ENCODE measurements at regions not wholly inside any gene's neighbourhood (a gene's known extent, or its start where the extent isn't known, plus 50 kb on each side); places are given as distances from the start of the nearest gene placed in this dataset.
"Not testable (repeated sequence)": the region's sequence is repeated elsewhere in the genome, so short reads cannot be mapped to it uniquely, and the experiment has no call there.

DNA sequence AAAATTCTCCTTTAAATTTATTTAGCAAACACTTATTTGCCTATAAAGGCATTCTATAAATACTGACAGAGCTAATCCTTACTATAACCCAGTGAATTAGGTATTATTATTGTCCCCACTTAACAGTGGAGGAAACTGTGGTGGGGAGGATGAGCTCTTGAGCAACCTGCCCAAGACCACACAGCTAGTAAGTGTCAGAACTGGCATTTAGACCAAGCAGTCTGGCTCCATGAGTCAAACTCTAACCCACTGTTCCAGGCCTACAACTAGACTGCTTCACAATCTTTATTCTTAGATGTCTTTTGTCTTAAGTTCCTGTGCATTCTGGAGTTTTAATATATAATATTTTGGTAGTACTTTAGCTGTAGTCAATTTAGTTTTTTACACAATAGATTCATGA is 530.8 kb downstream of the BCKDHB start:
- no peak for DNase-seq (ENCODE audit: low spot score)

DNA sequence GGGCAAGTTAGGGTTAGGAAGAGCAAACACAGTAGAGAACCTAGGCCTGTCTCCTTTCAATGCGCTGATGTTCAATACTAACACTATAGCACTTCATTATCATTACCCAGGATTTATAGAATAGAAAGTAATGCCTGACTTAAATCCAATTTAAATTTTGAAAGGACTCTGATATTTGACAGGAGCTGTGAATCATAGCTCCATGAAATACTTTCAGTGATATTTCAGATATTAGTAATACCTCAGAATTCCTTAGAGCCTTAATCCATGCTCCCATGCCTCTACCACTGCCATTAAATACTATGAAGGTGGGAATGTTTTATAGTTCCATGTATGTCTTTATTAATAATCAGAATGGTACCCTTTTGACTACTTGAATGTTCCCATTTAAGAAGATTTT is 530.2 kb downstream of the BCKDHB start:
- DNase-seq (ENCODE audit: low spot score), result no peak

DNA sequence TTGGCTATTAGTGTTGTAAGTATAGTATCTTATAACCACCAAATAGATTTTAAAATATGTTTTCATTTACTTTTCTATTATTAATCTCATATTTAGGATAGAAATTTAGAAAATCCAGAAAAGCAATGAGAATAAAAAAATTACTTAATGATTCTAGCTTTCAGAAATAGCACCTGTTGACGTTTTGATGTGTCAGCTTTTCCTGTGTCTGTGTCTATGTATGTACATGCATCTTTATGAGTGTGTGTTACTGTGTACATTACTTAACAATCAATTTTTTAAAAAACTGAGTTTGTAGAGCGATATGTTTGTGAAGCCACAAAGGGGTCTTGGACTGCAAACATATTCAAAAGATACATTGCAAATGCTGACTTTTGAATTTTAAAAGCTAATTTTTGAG is 526.9 kb downstream of the BCKDHB start:
- DNase-seq (ENCODE audit: low spot score), result no peak

DNA sequence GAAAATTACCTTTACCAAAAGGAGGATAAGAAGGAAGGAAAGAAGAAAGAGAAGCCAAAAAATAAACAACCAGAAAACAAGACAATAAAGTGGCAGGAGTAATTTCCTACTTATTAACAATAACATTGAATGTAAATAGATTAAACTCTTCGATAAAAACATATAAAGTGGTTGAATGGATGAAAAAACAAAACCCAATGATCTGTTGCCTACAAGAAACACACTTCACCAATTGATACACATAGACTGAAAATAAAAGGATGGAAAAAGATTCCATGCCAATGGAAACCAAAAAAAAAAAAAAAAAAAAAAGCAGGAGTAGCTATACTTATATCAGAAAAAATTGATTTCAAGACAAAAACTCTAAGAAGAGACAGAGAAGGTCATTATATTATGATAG is 518.9 kb downstream of the BCKDHB start:
- no peak for DNase-seq (ENCODE audit: low spot score)

DNA sequence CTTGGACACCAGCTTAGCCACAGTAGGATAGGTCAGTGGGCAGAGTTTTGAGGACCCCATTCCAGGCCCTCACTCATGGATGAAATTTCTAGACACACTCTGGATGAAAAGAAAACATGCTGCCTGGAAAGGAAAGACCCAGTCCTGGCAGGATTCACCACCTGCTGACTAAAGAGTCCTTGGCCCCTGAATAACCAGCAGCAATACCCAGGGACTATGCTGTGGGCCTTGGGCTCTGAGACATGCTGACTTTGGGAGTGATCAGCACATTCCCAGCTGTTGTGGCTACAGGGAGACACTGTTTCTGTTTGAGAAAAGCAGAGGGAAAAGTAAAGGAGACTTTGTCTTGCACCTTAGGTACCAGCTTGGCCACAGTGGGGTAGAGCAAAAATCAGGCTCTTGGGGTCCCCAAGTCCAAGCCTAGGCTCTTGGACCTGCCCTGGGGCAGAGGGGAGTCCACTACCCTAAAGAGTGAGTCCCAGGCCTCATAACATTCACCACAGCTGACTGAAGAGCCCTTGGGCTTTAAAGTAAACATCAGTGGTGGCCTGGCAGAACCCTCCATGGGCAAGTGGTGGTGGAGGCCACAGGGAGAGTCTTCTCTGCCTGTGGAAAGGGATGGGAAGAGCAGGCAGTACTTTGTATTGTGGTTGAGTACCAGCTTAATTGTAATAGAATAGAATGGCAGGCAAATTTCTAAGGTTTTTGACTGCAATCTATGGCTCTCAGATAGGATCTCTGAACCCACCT is 516.8 kb downstream of the BCKDHB start:
- DNase-seq (ENCODE audit: low spot score), result no peak

DNA sequence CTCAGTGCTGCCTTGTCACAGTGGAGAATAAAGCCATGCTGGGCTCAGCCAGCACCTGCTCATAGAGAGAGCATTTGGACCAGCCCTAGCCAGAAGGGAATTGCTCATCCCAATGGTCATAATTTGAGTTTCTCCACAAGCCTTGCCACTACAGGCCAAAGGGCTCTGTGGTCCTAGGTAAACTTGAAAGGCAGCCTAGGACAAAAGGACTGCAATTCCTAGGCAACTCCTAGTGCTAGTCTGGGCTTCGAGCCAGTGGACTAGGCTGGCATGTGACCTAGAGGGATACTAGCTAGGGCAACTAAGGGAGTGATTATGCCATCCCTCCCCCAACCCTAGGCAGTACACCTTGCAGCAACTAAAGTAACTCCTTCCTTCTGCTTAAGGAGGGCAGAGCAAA is 516.2 kb downstream of the BCKDHB start:
- peak; percentile 85 for DNase-seq (ENCODE audit: low spot score)

DNA sequence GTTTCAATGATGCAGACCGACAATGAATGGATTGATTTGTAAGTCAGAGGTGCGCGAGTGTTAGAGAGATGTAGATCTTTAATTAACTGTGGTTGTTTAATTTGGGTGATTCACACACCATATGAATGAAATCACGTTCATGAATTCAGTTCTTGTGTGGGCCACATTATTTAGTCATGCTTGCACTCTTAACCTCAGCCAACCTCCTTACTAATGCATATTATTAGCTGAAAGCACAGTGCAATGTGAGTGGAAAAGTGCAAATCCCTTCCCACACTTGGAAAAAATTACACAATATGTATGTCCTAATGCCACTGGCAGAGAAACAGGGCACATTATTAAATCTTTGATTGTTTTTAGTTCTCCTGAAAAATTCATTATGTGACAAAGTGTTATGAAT is 512.5 kb downstream of the BCKDHB start:
- no peak for DNase-seq (ENCODE audit: low spot score)

DNA sequence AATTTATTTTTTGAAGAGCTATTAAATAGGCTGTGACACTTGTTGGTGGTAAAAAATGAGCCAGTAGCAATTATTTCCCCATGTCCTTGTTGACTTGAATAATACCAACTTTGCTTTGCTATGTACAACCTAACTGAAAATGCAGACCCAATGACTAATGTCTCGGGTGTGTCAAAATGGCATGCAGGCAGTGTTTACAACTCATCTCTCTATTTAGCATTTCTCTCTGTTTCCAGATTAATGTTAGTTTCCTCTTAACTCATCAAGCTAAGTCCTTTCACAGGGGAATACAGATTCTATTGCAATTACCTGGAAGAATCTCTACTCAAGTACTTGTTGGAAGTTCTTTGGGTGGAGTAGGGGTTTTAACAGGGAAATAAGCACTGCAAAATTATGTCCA is 504.4 kb downstream of the BCKDHB start:
- no peak for DNase-seq (ENCODE audit: low spot score)

DNA sequence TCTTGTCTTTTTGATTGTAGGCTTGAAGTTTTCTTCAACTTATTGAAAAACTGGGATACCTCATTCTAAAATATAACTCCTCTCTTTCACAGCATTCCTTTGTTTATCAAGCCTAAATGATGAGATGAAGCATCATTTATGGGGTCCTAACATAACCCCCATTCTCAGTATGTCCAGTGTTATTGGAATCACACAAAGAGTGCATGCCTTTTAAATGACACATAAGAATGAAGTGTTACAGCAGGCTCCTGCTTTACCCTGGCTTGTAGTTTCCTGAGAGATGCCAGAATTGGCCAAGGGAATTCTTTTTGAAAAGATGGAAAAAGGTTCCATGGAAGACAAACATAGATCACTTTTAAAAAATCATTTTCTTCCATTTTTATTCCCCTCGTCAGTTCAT is 502.4 kb downstream of the BCKDHB start:
- no peak for DNase-seq (ENCODE audit: low spot score)

DNA sequence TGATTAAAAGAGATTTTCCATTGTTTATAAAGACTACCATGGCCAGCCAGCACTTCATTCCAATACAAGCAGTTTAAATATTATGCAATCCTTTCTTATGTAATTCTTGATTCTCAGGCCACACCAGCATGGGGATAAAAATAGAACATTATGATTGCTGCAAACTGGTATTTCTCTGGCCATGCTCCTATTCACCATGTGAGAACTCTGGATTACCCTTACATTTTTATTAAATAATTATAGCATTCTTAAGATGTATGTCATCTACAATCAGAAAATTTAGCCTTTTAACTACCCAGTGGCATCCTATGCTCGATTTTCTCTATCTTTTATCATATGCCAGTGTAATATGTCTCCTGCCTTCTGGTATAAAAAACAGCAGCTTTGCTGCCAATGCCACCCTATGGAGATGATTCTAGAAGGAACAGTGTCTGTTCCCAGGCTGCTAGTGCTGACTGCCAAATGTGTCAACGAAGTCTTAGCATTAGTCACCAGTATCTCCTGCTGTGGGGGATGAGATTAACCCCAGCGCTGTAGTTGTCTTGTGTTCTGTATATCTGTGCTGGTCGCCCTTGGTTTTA is 501.4 kb downstream of the BCKDHB start:
- DNase-seq (ENCODE audit: low spot score), result peak; percentile 18

DNA sequence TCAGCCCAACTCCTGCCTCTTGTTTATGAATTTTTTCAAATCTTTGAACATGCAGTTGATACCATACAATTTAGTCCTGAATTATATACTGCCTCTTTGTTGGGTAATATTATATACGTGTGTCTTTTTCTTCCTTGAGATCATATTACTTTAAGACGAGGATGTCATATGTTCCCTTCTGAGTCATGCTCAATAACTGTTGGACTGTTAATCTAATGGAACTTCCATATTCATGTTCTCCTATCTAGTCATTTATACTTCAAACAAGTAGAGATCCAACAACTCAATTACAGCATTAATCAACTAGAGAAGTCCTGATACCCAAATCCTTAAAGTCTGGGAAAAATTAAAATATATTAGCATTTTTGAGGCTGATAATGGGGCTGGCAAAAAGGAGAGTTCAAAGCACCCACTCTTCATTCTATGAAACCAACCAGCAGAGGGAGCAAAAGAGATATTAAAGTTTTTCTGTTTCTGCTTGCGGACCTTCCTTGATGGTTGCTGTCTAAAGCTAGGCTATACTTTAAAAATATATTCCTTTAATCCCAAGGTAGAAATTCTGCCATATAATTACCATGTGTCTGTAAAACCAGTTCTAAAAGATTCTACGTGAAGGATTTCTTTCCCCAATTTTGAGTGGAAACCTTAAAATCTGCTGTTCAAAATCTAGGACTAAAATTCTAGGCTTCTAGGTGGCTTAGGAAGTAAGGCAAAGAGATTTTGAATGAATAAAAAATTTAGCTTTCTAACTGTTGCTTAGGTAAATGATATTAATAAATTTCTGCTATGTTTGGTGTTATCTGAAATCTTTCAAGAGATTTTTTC is 498.9 kb downstream of the BCKDHB start:
- no peak for DNase-seq (ENCODE audit: low spot score)

DNA sequence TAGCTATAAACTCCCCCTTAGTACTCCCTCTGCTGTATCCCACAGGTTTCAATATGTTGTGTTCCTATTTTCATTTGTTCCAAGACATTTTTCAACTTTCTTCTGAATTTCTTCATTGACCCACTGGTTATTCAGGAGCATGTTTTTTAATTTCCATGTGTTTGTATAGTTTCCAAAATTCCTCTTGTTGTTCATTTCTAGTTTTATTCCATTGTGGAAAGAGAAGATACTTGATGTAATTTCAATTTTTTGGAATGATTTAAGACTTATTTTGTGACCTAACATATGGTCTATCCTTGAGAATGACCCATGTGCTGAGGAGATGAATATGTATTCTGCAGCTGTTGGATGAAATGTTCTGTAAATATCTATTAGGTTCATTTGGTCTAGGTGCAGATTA is 497.2 kb downstream of the BCKDHB start:
- no peak for DNase-seq (ENCODE audit: low spot score)

DNA sequence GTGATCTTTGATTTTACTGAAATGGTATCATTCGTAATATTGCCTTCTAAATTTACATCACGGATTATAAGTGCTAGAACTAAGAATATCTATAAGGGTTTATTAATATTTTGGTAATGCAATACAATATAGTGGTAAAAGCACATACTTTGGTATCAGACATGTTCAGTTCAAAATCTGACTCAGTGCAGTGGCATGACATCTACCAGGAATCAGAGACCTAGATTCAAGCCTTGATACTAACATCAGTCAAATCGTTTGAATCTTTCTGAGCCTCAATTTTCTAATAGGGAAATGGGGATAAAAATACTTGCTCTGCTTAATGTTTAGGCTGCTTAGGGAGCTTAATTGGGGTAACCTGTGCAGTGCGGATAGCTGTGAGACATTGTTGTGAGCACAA is 488.0 kb downstream of the BCKDHB start:
- DNase-seq (ENCODE audit: low spot score), result no peak

DNA sequence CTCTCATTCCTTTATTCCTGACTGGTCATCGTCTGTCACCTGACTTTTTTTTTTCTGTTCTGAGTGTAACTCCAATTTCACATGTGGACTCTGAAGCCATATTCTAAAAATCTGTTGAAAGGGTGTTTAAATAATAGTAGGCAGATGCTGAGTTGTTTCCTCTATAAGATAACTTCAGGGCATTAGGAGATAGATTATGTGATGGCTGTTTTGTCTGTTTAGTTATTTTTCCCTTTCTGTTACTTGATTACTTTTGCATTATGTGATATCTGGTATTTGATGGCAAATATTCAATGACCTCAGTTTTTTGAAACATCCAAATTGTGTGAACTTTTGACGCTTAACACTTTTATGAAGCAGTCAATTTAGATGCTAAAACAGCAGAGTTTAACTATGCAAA is 486.0 kb downstream of the BCKDHB start:
- DNase-seq (ENCODE audit: low spot score), result no peak

DNA sequence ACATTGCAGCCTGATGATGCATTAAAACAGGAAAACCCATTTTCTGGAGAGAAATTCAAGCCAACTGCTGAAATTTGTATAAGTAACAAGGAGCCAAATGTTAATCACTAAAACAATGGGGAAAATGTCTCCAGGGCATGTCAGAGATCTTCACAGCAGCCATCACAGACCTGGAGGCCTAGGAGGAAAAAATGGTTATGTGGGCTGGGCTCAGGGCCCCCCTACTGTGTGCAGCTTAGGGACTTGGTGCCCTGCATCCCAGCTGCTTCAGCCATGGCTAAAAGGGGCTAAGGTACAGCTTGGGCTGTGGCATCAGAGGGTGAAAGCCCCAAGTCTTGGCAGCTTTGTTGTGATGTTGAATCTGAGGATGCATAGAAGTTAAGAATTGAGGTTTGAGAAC is 479.8 kb downstream of the BCKDHB start:
- DNase-seq (ENCODE audit: low spot score), result no peak

DNA sequence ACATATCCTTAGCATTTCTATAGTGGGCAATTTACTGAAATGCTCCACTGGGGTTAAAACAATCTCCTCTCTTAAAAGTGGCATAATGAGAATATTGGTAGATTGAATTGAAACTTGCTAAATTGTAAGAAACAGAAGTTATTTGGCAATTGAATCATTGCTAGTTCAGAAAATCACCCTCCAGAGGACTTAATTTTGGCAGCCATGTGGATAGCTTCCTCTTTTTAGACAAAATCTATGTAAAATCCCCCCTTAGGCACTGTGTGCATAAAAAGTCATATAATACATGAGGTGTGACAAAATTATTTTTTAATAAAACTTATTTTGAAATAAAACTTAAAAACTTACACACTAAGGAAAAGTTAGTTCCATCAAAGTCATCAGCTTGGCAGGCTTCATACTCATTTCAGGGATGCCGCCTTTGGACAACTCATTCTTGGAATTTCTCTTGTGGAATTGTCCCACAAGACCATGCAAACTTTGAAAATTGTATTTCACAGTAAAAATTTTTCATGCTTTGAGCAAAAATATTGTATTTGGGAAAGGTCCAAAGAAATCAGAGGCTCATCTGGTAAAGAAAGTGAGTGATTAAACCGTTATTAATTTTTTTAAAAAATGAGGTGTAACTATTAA is 473.0 kb downstream of the BCKDHB start:
- DNase-seq (ENCODE audit: low spot score), result no peak

DNA sequence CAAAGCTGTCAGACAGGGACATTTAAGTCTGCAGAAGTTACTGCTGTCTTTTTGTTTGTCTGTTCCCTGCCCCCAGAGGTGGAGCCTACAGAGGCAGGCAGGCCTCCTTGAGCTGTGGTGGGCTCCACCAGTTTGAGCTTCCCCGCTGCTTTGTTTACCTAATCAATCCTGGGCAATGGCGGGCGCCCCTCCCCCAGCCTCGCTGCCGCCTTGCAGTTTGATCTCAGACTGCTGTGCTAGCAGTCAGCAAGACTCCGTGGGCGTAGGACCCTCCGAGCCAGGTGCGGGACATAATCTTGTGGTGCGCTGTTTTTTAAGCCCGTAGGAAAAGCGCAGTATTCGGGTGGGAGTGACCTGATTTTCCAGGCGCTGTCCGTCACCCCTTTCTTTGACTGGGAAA is 466.8 kb downstream of the BCKDHB start:
- not testable (repeated sequence) for DNase-seq (ENCODE audit: low spot score)

DNA sequence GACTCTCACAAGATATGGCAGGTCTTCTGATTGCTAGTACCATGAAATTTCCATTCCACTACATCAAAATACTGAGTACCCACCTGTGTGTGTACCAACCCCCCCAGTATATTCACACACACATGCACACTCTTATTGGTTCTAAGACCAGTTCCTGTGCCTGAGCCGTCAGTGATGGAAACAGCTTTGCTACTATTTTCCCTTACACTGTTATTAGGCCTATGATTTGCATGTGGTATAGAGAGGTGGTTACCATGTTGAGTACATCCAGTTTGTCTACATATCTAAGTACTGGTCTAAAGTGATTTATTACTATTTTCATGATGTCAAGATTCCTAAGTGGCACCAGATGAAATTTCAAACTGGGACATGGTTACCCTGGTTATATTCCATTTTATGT is 459.9 kb downstream of the BCKDHB start:
- no peak for DNase-seq (ENCODE audit: low spot score)

DNA sequence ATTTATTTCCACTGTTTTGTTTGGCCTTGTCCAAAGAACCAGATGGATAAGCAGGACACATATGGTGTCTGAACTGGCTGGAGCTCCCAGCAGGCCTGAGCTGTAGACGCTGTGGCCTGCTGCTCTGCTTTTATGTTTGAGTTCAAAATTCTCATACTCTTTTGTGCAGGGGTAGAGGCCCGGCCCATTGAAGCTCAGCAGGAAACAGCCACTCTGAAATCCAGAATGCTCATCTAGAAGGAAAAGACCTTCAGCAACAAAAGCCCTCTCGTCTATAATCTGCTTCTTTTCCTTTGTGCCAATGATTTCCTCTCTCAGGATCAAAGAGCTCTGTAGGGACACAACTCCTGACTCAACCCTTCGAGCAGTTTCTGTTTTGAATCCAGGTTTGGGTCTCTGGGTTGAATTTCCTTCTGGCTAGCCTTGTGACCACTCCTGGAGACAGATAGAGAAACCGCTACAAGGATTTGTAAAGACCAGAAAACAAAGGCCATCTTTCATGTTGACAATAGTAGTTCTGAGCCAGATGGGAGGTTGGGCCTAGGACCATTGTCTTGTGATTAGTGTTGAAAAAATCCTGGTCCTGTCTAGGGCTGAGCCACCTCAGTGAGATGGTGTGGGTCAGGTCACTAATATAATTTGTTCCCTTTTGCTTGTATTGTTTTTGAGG is 446.7 kb downstream of the BCKDHB start:
- DNase-seq (ENCODE audit: low spot score), result no peak

DNA sequence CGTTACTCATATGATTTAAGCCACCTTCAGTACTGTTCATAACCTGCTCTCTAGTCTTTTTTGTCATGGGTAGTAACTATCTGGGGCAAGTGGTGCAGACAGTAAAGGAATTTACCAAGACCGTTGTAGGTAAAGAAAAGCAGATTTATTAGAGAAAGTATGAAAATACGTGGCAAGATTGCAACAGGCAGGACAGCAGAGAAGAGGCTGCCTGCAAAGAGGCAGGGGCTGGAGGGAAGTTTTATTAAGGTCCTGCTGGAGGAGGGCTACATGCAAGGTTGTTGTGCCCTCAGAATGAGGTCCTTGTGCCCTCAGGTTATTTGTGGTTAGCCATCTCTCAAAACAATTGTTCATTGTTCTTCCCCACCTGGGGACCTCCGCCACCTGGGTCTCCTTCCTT is 444.3 kb downstream of the BCKDHB start:
- no peak for DNase-seq (ENCODE audit: low spot score)

DNA sequence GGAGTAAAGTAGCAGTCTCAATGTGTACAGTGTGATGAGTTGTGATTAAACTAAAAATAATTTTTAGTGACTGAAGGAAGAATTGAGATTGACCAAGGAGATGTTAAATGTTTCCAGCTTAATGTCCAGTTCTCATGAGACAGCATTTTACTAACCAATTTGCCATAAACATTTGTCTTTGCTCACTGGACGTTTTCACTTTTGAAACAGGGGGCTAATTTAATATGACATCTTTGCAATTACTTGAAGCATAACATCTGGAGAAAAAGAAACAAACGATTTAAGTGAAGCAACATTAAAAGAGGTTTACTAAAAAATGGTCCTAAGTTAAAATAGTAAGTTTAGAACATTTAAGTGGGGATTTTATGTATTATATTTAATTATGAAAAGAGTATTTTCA is 443.8 kb downstream of the BCKDHB start:
- no peak for DNase-seq (ENCODE audit: low spot score)

DNA sequence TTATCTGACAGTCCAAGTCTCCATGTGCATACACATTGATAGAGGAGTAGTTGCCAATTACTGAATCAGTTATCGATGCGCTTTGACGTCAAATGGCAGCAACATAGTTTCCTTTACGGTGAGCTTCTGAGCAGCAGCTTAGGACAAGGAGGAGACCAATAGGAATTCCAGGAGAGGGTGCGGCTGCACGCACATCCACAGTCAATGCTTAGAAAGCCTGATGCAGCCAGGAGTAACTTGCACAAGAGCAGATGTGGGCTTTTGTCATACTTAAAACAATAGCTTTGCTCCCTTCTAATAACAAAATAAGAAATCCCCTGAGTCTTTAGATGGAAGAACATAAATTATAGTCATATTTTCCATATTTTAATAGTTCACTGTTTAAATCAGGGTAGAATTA is 442.1 kb downstream of the BCKDHB start:
- DNase-seq (ENCODE audit: low spot score), result no peak

Measured in mucosa of gallbladder (tissue), 1 donor.